HG03095 (cell line): ENCODE measurements at regions not wholly inside any gene's neighbourhood (a gene's known extent, or its start where the extent isn't known, plus 50 kb on each side); places are given as distances from the start of the nearest gene placed in this dataset.
"Not testable (repeated sequence)": the region's sequence is repeated elsewhere in the genome, so short reads cannot be mapped to it uniquely, and the experiment has no call there.

Experiments
- ATAC-seq: cut with Tn5 transposase; IDR thresholded peaks from one replicate; pipeline ENCODE4 v1.9.1; 2021; ENCODE audit warnings: moderate library complexity; ENCODE audit not compliant: unreplicated experiment

- not testable (repeated sequence) for ATAC-seq
These were observed 63.3 kb upstream of the FRG2B start for GRCh38 chr10:133689897-133690296.

DNA sequence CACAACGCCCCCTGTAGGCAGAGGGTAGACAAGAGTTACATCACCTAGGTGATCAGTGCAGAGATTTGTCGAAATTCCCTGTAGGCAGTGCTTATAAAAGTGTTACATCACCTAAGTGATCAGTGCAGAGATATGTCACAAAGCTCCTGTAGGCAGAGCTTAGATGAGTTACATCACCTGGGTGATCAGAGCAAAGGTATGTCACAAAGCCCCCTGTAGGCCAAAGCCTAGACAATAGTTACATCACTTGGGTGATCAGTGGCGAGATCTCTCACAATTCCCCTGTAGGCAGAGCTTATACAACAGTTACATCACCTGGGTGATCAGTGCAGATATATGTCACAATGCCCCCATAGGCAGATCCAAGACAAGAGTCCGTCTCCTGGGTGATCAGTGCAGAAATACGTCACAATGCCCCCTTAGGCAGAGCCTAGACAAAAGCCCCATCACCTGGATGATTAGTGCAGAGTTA lies 61.9 kb upstream of the FRG2B start:
- peak; percentile 25 for ATAC-seq

DNA sequence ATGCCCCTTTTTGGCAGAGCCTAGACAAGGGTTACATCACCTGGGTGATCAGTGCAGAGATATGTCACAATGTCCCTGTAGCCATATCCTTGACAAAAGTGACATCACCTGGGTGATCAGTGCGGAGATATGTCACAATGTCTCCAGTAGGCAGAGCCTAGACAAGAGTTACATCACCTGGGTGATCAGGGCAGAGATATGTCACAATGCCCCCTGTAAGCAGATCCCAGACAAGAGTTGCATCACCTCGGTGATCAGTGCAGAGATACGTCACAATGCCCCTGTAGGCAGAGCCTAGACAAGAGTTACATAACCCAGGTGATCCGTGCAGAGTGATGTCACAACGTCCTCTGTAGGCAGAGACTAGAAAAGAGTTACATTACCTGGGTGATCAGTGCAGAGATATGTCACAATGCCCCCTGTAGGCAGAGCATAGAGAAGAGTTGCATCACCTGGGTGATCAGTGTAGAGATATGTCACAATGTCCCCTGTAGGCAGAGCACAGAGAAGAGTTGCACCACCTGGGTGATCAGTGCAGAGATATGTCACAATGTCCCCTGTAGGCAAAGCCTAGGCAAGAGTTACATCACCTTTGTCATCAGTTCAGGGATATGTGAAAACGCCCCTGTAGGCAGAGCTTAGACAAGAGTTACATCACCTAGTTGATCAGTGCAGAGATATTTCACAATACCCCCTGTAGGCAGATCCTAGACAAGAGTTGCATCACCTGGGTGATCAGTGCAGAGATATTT lies 61.3 kb upstream of the FRG2B start:
- peak; percentile 48 for ATAC-seq

DNA sequence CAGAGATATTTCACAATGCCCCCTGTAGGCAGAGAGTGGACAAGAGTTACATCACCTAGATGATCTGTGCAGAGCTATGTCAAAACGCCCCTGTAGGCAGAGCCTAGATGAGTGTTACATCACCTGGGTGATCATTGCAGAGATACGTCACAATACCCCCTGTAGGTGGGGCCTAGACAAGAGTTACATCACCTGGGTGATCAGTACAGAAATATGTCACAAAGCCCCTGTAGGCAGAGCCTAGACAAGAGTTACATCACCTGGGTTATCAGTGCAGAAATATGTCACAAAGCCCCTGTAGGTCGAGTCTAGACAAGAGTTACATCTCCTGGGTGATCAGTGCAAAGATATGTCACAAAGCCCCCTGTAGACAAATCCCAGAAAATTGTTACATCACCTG lies 60.4 kb upstream of the FRG2B start:
- not testable (repeated sequence) for ATAC-seq
